G401 (cell line): ENCODE measurements at regions not wholly inside any gene's neighbourhood (a gene's known extent, or its start where the extent isn't known, plus 50 kb on each side); places are given as distances from the start of the nearest gene placed in this dataset.

Experiments
- DNase-seq: peaks from one replicate; pipeline ENCODE4 v3.0.0-alpha.2; 2015; ENCODE audit warnings: low spot score
- in situ Hi-C: cut with HindIII; loops from 2 replicates; pipeline ENCODE4 v1.10.0; 2016; ENCODE audit warnings: low sequenced_read_pairs, mixed read lengths

DNA sequence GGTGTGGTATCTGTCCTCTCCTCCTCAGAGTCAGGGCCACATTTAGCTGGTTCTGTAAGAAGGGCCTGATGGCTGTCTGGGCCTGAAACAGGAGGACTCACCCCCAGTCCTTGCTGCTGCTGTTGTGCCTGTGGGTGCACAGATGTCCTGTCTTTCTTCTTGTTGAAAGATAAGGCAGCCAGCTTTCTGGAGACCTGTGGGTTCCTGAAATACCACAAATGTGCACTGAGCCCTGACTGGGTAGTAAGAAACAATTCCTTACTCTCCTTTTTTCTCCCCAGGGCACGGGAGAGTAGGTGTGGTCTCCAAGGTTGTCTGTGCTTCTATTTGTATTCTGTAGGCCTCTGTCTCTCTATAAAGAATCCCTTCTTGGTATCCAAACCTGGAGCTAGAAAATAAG lies 96.2 kb upstream of the DLX2 start:
- in situ Hi-C loops = no loop called here
- DNase-seq = no peak

DNA sequence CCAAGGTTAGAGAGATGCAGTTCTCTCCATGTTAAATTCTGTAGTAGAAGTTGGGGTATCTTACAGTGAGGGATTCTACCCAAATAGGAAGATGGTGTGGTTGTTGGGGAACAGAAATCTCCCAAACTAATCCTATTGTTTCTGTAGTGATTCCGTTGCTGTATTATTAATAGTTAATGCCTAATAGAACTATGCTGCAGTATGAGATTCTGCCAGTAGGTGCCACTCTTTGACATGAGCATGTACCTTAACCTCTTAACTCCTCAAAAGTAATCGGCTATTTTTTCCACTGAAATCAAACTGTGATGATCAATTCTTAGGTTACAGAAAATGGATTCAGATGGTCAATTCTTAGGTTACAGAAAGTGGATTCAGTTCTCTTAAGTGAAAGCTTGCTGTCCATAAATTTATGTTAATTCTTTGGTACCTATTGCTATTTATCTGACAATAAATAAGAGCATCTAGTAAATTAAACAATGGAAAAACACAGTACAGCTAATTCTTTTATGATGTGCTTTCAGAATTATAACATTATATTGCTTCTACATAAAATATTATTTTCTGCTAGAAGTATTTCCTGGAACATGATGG lies 97.9 kb upstream of the DLX2 start:
- in situ Hi-C loops = no loop called here
- DNase-seq = no peak

GRCh38 chr2:172204309-172204708 lies 101.6 kb upstream of the DLX2 start:
- in situ Hi-C loops = no loop called here
- DNase-seq = no peak

- in situ Hi-C loops = no loop called here
- DNase-seq = no peak
Measured at GRCh38 chr2:172204762-172205161, 102.1 kb upstream of the DLX2 start.

DNA sequence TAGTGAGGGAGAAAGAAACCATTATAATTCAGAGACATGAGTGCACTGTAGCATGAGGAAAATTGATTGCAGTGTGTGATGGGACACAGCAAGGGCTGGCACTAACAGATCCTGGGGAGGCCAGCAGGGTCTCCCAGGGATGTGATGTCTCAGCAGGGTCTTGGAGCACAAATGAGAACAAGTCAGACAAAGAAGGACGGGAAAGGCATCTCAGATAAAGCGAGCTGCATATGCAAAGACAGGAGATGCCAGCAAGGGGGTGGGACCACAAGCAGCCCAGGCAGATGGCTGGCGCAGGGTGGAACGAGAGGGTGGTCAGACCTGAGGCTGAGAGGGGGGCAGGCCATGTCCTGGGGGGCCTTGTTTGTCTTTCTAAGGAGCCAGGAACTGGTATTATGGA lies 102.6 kb upstream of the DLX2 start:
- in situ Hi-C loops = no loop called here
- no peak for DNase-seq

GRCh38 chr2:172207911-172208310 lies 105.2 kb upstream of the DLX2 start:
- in situ Hi-C loops = no loop called here
- DNase-seq = no peak

DNA sequence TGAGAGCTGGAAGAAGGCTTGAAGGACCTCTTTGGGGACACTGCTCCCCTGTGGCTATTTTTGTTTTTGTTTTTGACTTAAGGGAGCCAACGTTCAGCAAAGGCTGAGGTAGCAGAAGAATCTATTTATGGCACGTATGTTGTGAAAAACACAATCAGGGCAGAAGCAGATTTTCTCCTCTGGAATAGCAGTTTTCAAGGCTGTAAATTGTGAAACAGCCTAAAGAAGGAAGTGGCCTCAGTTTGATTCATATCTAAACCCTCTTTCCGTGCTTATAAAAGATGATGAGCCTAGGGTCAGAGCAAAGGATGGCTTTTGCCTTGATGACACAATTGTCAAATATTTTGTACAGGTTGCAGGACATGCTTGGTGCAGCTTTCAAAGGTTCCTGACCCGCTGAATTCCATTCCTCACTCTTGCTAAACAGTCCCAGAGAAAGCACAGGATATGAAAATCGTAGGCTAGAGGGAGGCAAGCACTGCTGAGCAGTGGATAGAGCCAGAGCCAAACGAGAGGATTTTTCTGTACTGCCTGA lies 106.2 kb upstream of the DLX2 start:
- in situ Hi-C loops = no loop called here
- no peak for DNase-seq

DNA sequence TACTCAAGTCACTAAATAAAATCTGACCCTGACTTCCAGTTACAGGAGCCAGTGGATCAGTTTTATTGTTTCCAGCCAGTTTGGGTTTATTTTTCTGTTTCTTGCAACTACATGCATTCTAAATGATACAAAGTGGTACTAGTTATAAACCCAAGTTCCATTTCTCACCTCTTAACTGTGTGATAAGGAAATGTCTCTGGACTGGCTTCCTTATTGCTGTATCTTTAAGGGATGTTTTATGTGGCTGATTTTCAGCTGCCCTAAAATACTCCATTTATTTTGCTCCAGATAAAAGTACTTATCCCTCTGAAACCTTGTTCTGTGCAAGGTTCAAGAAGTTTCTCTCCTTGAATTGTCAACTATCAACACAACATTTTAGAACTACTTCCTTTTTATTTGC lies 107.9 kb upstream of the DLX2 start:
- in situ Hi-C loops = no loop called here
- DNase-seq = no peak

GRCh38 chr2:172211512-172211911 lies 108.8 kb upstream of the DLX2 start:
- DNase-seq = no peak
- in situ Hi-C loops = no loop called here

GRCh38 chr2:172213116-172213860 lies 110.6 kb upstream of the DLX2 start:
- DNase-seq = no peak

GRCh38 chr2:172214252-172214651 lies 111.6 kb upstream of the DLX2 start:
- no peak for DNase-seq
- in situ Hi-C loops = no loop called here

More at GRCh38 chr2:172213116-172213860, 110.6 kb upstream of the DLX2 start:
- in situ Hi-C loops = no loop called here

- in situ Hi-C loops = no loop called here
- no peak for DNase-seq
Measured at GRCh38 chr2:172215172-172215935, 112.7 kb upstream of the DLX2 start.

DNA sequence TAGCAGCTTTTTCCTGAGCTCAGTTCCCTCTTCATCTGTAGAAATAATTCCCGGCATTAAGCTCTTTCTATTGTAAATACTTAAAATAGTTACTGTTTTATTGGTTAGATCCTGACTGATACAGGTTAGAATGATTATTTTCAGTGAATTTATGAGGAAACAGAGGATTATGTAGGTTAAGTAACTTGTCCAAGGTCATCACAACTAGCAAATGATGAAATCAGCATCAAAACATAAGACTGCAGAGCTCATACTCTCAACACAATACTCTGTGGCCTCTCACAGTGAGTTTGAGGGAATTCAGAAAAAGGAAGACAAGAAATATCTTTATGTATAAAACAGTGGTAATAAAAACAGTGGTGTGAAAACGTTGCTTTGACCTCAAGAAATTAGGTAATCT lies 113.2 kb upstream of the DLX2 start:
- no peak for DNase-seq
- in situ Hi-C loops = no loop called here

DNA sequence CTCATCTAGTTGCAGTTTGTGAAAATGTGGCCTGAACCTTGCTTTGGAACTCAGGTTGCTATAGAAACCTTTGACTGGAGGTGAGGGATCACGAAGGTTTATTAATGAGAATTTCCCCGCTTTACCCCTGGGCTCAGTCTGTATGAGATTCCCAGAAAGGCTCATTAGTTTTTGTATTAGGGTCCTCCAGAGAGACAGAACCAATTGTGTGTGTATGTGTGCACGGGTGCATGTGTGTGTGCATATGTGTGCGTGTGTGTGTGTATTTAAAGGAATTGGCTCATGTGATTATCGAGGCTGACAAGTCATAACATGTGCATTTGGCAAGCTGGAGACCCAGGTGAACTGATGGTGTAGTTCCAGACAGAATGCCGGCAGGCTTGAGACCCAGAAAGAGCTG lies 113.8 kb upstream of the DLX2 start:
- DNase-seq = no peak
- in situ Hi-C loops = no loop called here

DNA sequence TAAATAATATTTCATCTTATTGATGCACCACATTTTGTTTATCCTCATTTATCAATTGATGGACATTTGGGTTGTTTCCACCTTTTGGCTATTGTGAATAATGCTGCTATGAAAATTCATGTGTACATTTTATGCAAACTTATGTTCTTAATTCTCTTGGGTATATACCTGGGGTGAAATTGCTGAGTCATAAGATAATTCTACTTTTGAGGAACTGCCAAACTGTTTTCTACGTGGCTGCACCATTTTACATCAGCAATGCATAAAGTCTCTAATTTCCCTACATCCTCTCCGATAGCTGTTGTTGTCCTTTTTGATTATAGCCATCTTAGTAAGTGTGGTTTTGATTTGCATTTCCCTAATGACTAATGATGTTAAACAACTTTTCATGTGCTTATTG lies 116.5 kb upstream of the DLX2 start:
- in situ Hi-C loops = no loop called here
- no peak for DNase-seq

DNA sequence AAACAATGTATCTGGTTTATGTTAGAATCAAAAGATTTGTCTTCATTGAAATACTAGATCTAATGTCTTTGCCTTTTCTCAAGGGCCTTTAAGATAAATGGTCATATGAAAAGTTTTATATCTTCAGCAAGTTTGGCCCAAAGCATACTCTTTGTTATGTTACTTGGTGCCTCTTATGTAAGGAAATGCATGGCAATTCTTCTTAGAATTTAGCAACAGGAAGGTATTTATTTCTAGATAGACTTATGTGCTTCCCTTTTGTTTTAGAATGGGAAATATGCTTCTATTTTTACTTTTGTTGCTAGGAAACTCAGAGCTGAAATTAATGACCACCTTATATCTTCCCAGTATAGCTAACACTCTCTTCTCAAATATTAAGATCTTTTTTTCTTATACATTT lies 117.4 kb upstream of the DLX2 start:
- in situ Hi-C loops = no loop called here
- no peak for DNase-seq

DNA sequence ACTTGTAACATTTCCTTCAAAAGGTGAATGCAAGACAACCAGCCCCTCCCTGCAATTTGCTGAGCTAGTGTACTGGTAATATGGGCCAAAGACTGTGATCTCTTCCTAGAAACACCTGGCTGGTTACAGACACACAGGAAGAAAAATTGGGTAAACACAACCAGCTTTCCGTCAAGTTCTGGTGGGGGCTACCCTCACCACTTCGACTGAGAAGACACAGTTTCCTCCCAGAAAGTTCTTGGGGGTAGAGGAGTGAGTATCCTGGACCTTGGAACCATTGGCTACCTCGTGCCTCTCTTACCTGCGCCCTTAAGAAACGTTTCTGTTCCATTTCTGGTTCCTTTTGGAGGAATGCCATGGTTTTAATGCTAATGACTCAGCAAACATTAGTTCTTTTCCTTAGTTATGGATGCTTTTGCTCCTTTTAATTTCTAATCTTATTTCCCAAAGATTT lies 120.9 kb upstream of the DLX2 start:
- no peak for DNase-seq
- in situ Hi-C loops = no loop called here

DNA sequence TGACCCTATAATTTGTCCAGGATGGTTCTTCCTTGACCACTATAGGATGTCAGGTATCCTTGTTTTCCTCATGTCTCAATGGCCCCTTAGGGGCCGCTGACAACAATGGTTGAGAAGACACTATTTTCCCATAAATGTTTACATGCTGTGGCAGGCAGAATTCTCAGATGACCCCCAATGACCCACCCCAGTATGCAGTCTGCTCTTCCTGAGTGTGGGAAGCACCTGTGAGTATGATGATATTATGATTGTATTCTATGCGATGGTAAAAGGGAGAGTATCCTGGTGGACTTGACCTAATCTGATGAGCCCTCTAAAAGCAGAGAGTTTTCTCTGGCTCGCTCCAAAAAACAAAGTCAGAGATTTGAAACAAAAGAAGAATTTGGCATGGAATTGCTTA lies 123.1 kb upstream of the DLX2 start:
- DNase-seq = no peak
- in situ Hi-C loops = no loop called here

DNA sequence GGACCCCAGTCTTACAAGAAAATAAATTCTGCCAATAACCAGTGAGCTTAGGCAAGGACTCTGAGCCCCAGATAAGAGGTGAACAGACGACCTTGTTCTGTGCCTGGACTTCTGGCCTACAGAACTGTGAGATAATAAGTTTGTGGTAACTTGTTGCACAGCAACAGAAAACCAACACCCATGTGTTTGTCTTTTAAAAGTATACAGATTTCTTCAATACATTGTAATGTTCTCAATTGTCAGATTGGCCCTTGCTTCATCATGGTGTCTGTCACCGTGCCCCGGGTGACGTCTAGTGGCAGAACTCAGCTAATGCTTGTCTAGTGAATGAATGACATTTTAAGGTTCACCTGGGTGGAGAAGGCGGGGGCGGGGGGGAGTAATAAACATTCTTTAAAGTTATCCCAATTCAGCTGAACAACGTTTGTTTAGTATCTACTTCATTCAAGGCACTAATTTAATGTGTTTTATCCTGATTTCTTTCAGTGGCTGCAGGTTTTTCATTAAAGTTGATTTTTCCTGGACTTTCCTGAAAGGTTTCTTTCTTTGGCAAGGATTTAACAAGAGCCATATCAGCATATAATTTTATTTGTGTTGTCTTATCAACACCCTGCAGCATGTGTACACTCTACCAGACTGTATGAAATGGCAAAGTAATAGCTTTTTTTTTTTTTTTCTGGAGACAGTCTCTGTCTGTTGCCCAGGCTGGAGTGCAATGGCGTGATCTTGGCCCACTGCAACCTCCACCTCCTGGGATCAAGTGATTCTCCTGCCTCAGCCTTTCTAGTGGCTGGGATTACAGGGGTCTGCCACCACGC lies 123.8 kb upstream of the DLX2 start:
- no peak for DNase-seq
- in situ Hi-C loops = no loop called here
